HCT116 (cell line): ENCODE measurements at regions not wholly inside any gene's neighbourhood (a gene's known extent, or its start where the extent isn't known, plus 50 kb on each side); places are given as distances from the start of the nearest gene placed in this dataset.
"Not testable (repeated sequence)": the region's sequence is repeated elsewhere in the genome, so short reads cannot be mapped to it uniquely, and the experiment has no call there.

ENCODE experiments used
- ATAC-seq: fragments of 200-7000 bp; cut with Tn5 transposase; 2 replicates; pipeline ENCODE4 v1.9.1; 2020; ENCODE audit warnings: mild to moderate bottlenecking, moderate library complexity
- BruUV-seq: library from RNA; stranded (reverse); fragments of 400-500 nt; replicated peaks from 2 replicates; lab custom pipeline; 2021; lab: Mats Ljungman, UMichigan
- CTCF ChIA-PET: fragments of 300-600 bp; sonication (Branson Sonifier 250); formaldehyde crosslinking; loops from one replicate; lab custom pipeline; 2021; ENCODE audit warnings: antibody characterized with exemption; lab: Charles Lee
- POLR2A ChIA-PET: fragments of 300-600, 350-600 bp; sonication (Branson Sonifier 250); formaldehyde crosslinking; loops from one replicate; lab custom pipeline; 2021; ENCODE audit warnings: antibody characterized with exemption; lab: Charles Lee
- RAD21 ChIA-PET, 2 experiments: fragments of 300-600 bp; sonication (Branson Sonifier 250); formaldehyde crosslinking; loops; one replicate each; lab custom pipeline; 2023; ENCODE audit warnings: low total read pairs in 2 of 2; ENCODE audit not compliant: uncharacterized antibody in 2 of 2, unreplicated experiment in 2 of 2, low non-redundant PET in 1 of 2; lab: Charles Lee
- DNase-seq: peaks from one replicate; pipeline ENCODE4 v3.0.0-alpha.2; 2010; ENCODE audit warnings: low read depth, low spot score
- H2AFZ ChIP-seq: fragments of 200-600 bp; shearing (Covaris generic), sonication (generic); 2 replicates; pipeline ENCODE4 v1.6.1; 2017; ENCODE audit warnings: low read depth, mixed run types, mixed read lengths, antibody characterized with exemption, low read length; ENCODE audit not compliant: poor library complexity, severe bottlenecking
- H3K27ac ChIP-seq: 2 replicates; pipeline ENCODE4 v1.5.1; 2012; ENCODE audit warnings: low read depth, low read length
- H3K27me3 ChIP-seq: fragments of 200-600 bp; sonication (generic); 2 replicates; pipeline ENCODE4 v1.6.1; 2016; ENCODE audit warnings: mixed run types, low read length, mixed read lengths; ENCODE audit not compliant: insufficient read depth
- H3K36me3 ChIP-seq, 2 experiments: fragments of 200-500 bp in 1 of 2; fragments of 200-600 bp in 1 of 2; sonication (Bioruptor generic) in 1 of 2; sonication (generic) in 1 of 2; 2 replicates each; pipeline versions ENCODE4 v1.5.1 to v1.6.1; 2014 to 2016; ENCODE audit warnings: low read length in 2 of 2, inconsistent platforms in 1 of 2, mixed read lengths in 1 of 2, mixed run types in 1 of 2; ENCODE audit not compliant: insufficient read depth in 2 of 2, control insufficient read depth in 1 of 2
- H3K4me1 ChIP-seq, 2 experiments: fragments of 200-600 bp in 1 of 2; sonication (generic) in 1 of 2; 2 replicates each; pipeline versions ENCODE4 v1.5.1 to v1.6.1; 2012 to 2017; ENCODE audit warnings: low read length in 2 of 2, inconsistent platforms in 1 of 2, mild to moderate bottlenecking in 1 of 2, mixed read lengths in 1 of 2, mixed run types in 1 of 2, moderate library complexity in 1 of 2; ENCODE audit not compliant: insufficient read depth in 2 of 2, control insufficient read depth in 1 of 2
- H3K4me2 ChIP-seq: fragments of 200-600 bp; sonication (generic); 2 replicates; pipeline ENCODE4 v1.6.1; 2017; ENCODE audit warnings: mixed run types, low read length, mixed read lengths
- H3K4me3 ChIP-seq, 2 experiments: fragments of 200-600 bp in 1 of 2; sonication (generic) in 1 of 2; replicated peaks in 1 of 2; 2 replicates each; pipeline ENCODE4 v1.5.1; 2011 to 2016; ENCODE audit warnings: low read length in 2 of 2, control low read depth in 1 of 2, low read depth in 1 of 2, mild to moderate bottlenecking in 1 of 2, mixed read lengths in 1 of 2, mixed run types in 1 of 2
- H3K79me2 ChIP-seq: fragments of 200-600 bp; sonication (generic); 2 replicates; pipeline ENCODE4 v1.6.1; 2017; ENCODE audit warnings: mild to moderate bottlenecking, mixed run types, low read length, moderate library complexity, mixed read lengths; ENCODE audit not compliant: insufficient read depth
- H3K9ac ChIP-seq: fragments of 200-600 bp; sonication (generic); 2 replicates; pipeline ENCODE4 v1.6.1; 2016; ENCODE audit warnings: low read length, mixed read lengths
- H3K9me2 ChIP-seq: fragments of 200-600 bp; sonication (generic), shearing (Covaris generic); 2 replicates; pipeline ENCODE4 v1.6.1; 2017; ENCODE audit warnings: mixed run types, mild to moderate bottlenecking, moderate library complexity; ENCODE audit not compliant: insufficient read depth
- H3K9me3 ChIP-seq, 2 experiments: fragments of 200-500 bp in 1 of 2; fragments of 200-600 bp in 1 of 2; sonication (Bioruptor generic) in 1 of 2; sonication (generic) in 1 of 2; 2 replicates each; pipeline ENCODE4 v1.6.1; 2014 to 2017; ENCODE audit warnings: low read length in 2 of 2, mixed read lengths in 2 of 2, inconsistent platforms in 1 of 2, low read depth in 1 of 2, mild to moderate bottlenecking in 1 of 2, mixed run types in 1 of 2, moderate library complexity in 1 of 2; ENCODE audit not compliant: control insufficient read depth in 1 of 2, insufficient read depth in 1 of 2
- H4K20me1 ChIP-seq: fragments of 200-600 bp; sonication (generic), shearing (Covaris generic); 2 replicates; pipeline ENCODE4 v1.6.1; 2017; ENCODE audit warnings: mixed run types, mild to moderate bottlenecking, moderate library complexity; ENCODE audit not compliant: insufficient read depth
- ATF3 ChIP-seq: IDR thresholded peaks from 2 replicates; pipeline ENCODE4 v1.6.1; 2012
- CTCF ChIP-seq, 3 experiments: fragments of 200-600 bp in 1 of 3; sonication (generic) in 1 of 3; IDR thresholded peaks in 2 of 3; conservative IDR thresholded peaks in 1 of 3; 2 replicates each; pipeline ENCODE4 v1.5.1; 2012 to 2017; ENCODE audit warnings: low read depth in 2 of 3, low read length in 2 of 3, antibody characterized with exemption in 1 of 3, borderline replicate concordance in 1 of 3, control low read depth in 1 of 3, mild to moderate bottlenecking in 1 of 3, mixed read lengths in 1 of 3, mixed run types in 1 of 3, moderate library complexity in 1 of 3; ENCODE audit not compliant: insufficient read depth in 1 of 3
- EGR1 ChIP-seq: IDR thresholded peaks from 2 replicates; pipeline ENCODE4 v1.6.1; 2012; ENCODE audit warnings: low read depth
- ELF1 ChIP-seq: IDR thresholded peaks from 2 replicates; pipeline ENCODE4 v1.6.1; 2012; ENCODE audit warnings: low read depth, borderline replicate concordance
- EZH2phosphoT487 ChIP-seq: fragments of 200-600 bp; IDR thresholded peaks from 2 replicates; pipeline ENCODE4 v1.6.1; 2018; ENCODE audit warnings: antibody characterized with exemption, borderline replicate concordance
- FOSL1 ChIP-seq: IDR thresholded peaks from 2 replicates; pipeline ENCODE4 v1.6.1; 2012; ENCODE audit warnings: low read depth
- MAX ChIP-seq: IDR thresholded peaks from 2 replicates; pipeline ENCODE4 v1.6.1; 2012
- POLR2AphosphoS5 ChIP-seq: IDR thresholded peaks from 2 replicates; pipeline ENCODE4 v1.6.1; 2011; ENCODE audit warnings: mild to moderate bottlenecking, low read depth, low read length, moderate library complexity
- TCF7L2 ChIP-seq: IDR thresholded peaks from 2 replicates; pipeline ENCODE4 v1.7.0; 2011; ENCODE audit warnings: borderline replicate concordance, inconsistent platforms; ENCODE audit not compliant: insufficient read depth, insufficient read length; ENCODE audit errors: extremely low read depth
- ZFX ChIP-seq: fragments of 450-650 bp; IDR thresholded peaks from 2 replicates; pipeline ENCODE4 v1.6.1; 2017
- intact Hi-C: fragments of 100-400 bp; cut with micrococcal nuclease; formaldehyde crosslinking; loops from 2 replicates; pipeline ENCODE4 v1.10.0; 2022

- H4K20me1 ChIP-seq, result no peaks in the 10 kb centered on the region
- no peak for DNase-seq
- no peaks in the 10 kb centered on the region for H3K9me2 ChIP-seq
- peaks cover 0 to 15% of the 10 kb centered on the region in 2 experiments; a peak in 2 of 4 replicates for H3K9me3 ChIP-seq
- H3K9ac ChIP-seq, result no peak overlapping the region
- no peak overlapping the region for H3K27ac ChIP-seq
- ChIA-PET POLR2A (no interaction called here), RAD21 (no interaction called here), CTCF (no interaction called here)
- H3K36me3 ChIP-seq, result no peaks in the 10 kb centered on the region
- H3K27me3 ChIP-seq, result no peaks in the 10 kb centered on the region
- H3K4me2 ChIP-seq, result no peak overlapping the region
- TF ChIP-seq ATF3, result no peak
- no peak for TF ChIP-seq FOSL1
- no peak for TF ChIP-seq CTCF (IDR thresholded peaks at IDR 0.05 in 2 of 3, conservative IDR thresholded peaks at IDR 0.05 in 1 of 3; ENCODE audit: borderline replicate concordance in 1 of 3, insufficient read depth in 1 of 3, low read depth in 2 of 3, low read length in 2 of 3)
- no peak for TF ChIP-seq EGR1
- ATAC-seq, result no peak
- H3K4me3 ChIP-seq, result no peak overlapping the region
- H3K4me1 ChIP-seq, result no peaks in the 10 kb centered on the region
- BruUV-seq, result no TSS peak
- H2AFZ ChIP-seq, result no peak overlapping the region
- no peaks in the 10 kb centered on the region for H3K79me2 ChIP-seq
- intact Hi-C loops, result no loop called here
Measured at GRCh38 chr5:164518741-164519080, 1013.3 kb downstream of the MAT2B start.

GRCh38 chr5:164532235-164532900 lies 1026.9 kb downstream of the MAT2B start:
- RAD21 ChIA-PET, result no interaction called here
- DNase-seq, result no peak

GRCh38 chr5:164533426-164533825 lies 1028.0 kb downstream of the MAT2B start:
- H3K36me3 ChIP-seq, CTCF ChIA-PET, intact Hi-C loops, H3K4me1 ChIP-seq, H3K9me2 ChIP-seq, DNase-seq, H3K27ac ChIP-seq, H4K20me1 ChIP-seq, H2AFZ ChIP-seq, H3K9ac ChIP-seq, H3K27me3 ChIP-seq, ATAC-seq, H3K79me2 ChIP-seq, RAD21 ChIA-PET, H3K9me3 ChIP-seq, BruUV-seq, H3K4me2 ChIP-seq, H3K4me3 ChIP-seq, POLR2A ChIA-PET: not testable (repeated sequence)

More at GRCh38 chr5:164532235-164532900, 1026.9 kb downstream of the MAT2B start:
- no peak for ATAC-seq
- Histone ChIP-seq H3K4me1 (no peaks in the 10 kb centered on the region), H3K79me2 (no peaks in the 10 kb centered on the region), H3K9me2 (no peaks in the 10 kb centered on the region), H3K4me2 (no peak overlapping the region)
- intact Hi-C loops, result no loop called here
- BruUV-seq, result no TSS peak
- no peak for TF ChIP-seq ZFX
- TF ChIP-seq TCF7L2, result no peak
- no peak for TF ChIP-seq POLR2AphosphoS5
- no peak for TF ChIP-seq MAX
- no peak for TF ChIP-seq ELF1
- TF ChIP-seq EZH2phosphoT487, result no peak
- TF ChIP-seq, all 23 proteins: peak for 0
- POLR2A ChIA-PET, result no interaction called here
- no peaks in the 10 kb centered on the region for H3K36me3 ChIP-seq
- H2AFZ ChIP-seq, result no peak overlapping the region
- no peaks in the 10 kb centered on the region for H3K27me3 ChIP-seq
- peaks cover 0 to 5% of the 10 kb centered on the region in 2 experiments; a peak in 2 of 4 replicates for H3K9me3 ChIP-seq
- no peak overlapping the region for H3K4me3 ChIP-seq
- H3K9ac ChIP-seq, result no peak overlapping the region
- CTCF ChIA-PET, result no interaction called here
- no peak overlapping the region for H3K27ac ChIP-seq
- H4K20me1 ChIP-seq, result no peaks in the 10 kb centered on the region
